GM12878 (cell line): ENCODE measurements at regions not wholly inside any gene's neighbourhood (a gene's known extent, or its start where the extent isn't known, plus 50 kb on each side); places are given as distances from the start of the nearest gene placed in this dataset.

Source experiments
- ATAC-seq: fragments of 200-7000 bp; cut with Tn5 transposase; 3 replicates; pipeline ENCODE4 v1.9.1; 2020; ENCODE audit warnings: mild to moderate bottlenecking, moderate library complexity
- BruUV-seq: library from RNA; stranded (reverse); fragments of 400-500 nt; replicated peaks from 2 replicates; lab custom pipeline; 2021; lab: Mats Ljungman, UMichigan
- CTCF ChIA-PET: fragments of 300-600 bp; sonication (Branson Sonifier 250); formaldehyde crosslinking; extraction: SDS; loops from one replicate; lab custom pipeline; 2021; ENCODE audit warnings: inconsistent platforms; lab: Yijun Ruan, JAX
- POLR2A ChIA-PET: fragments of 350-600 bp; formaldehyde crosslinking; extraction: SDS; loops from one replicate; lab custom pipeline; 2021; ENCODE audit warnings: inconsistent platforms; lab: Charles Lee
- RAD21 ChIA-PET: fragments of 300-600 bp; sonication (Branson Sonifier 250); formaldehyde crosslinking; loops from one replicate; lab custom pipeline; 2023; ENCODE audit warnings: antibody characterized with exemption; ENCODE audit not compliant: unreplicated experiment; lab: Charles Lee
- SMC1A ChIA-PET: fragments of 300-600 bp; sonication (Branson Sonifier 250); formaldehyde crosslinking; loops from one replicate; lab custom pipeline; 2023; ENCODE audit not compliant: unreplicated experiment, uncharacterized antibody; lab: Charles Lee
- DNase-seq: peaks from one replicate; pipeline ENCODE4 v3.0.0-alpha.2; 2011; ENCODE audit warnings: low read depth, low spot score
- FAIRE-seq: peaks from 3 replicates; lab custom pipeline; 2011; peaks lifted over from hg19 to GRCh38; lab: Jason Lieb, UNC
- H2AFZ ChIP-seq: 2 replicates; pipeline ENCODE4 v1.6.0; 2011; ENCODE audit warnings: low read depth, low read length, control low read depth; ENCODE audit not compliant: control insufficient read depth
- H3K27ac ChIP-seq: 2 replicates; pipeline ENCODE4 v1.5.1; 2011; ENCODE audit warnings: control low read depth; ENCODE audit not compliant: control insufficient read depth, insufficient read depth
- H3K27me3 ChIP-seq, 2 experiments: replicated peaks in 1 of 2; 2 replicates each; pipeline versions ENCODE4 v1.6.0 to v1.6.1; 2011; ENCODE audit warnings: low read length in 1 of 2; ENCODE audit not compliant: control insufficient read depth in 2 of 2, insufficient read depth in 2 of 2
- H3K36me3 ChIP-seq, 2 experiments: 2 replicates each; pipeline ENCODE4 v1.5.1; 2011; ENCODE audit warnings: low read length in 1 of 2; ENCODE audit not compliant: control insufficient read depth in 2 of 2, insufficient read depth in 2 of 2
- H3K4me1 ChIP-seq: 2 replicates; pipeline ENCODE4 v1.6.1; 2011; ENCODE audit warnings: mild to moderate bottlenecking, low read length, moderate library complexity, mixed read lengths; ENCODE audit not compliant: control insufficient read depth, insufficient read depth
- H3K4me2 ChIP-seq: 2 replicates; pipeline ENCODE4 v1.6.0; 2011; ENCODE audit warnings: control low read depth; ENCODE audit not compliant: control insufficient read depth, insufficient read depth
- H3K4me3 ChIP-seq: fragments of 200-600 bp; sonication (generic); 2 replicates; pipeline ENCODE4 v1.5.1; 2016
- H3K79me2 ChIP-seq: 2 replicates; pipeline ENCODE4 v1.6.0; 2011; ENCODE audit warnings: low read length; ENCODE audit not compliant: control insufficient read depth, insufficient read depth
- H3K9ac ChIP-seq: 2 replicates; pipeline ENCODE4 v1.8.0; 2011; ENCODE audit warnings: low read length, control low read depth, mixed read lengths; ENCODE audit not compliant: control insufficient read depth, insufficient read depth
- H3K9me3 ChIP-seq: replicated peaks from 3 replicates; pipeline ENCODE4 v1.5.1; 2011; ENCODE audit warnings: mild to moderate bottlenecking, low read length; ENCODE audit not compliant: control insufficient read depth, insufficient read depth
- H4K20me1 ChIP-seq: 2 replicates; pipeline ENCODE4 v1.6.0; 2011; ENCODE audit not compliant: control insufficient read depth, insufficient read depth
- BRCA1 ChIP-seq: IDR thresholded peaks from 2 replicates; pipeline ENCODE4 v1.6.1; 2011; ENCODE audit warnings: low read depth, low read length, improper control_type of control experiment
- E2F8 ChIP-seq: fragments of 450-650 bp; IDR thresholded peaks from 2 replicates; pipeline ENCODE4 v1.6.1; 2018; ENCODE audit warnings: mild to moderate bottlenecking, low read depth, moderate library complexity; ENCODE audit not compliant: partially characterized antibody
- ESRRA ChIP-seq: IDR thresholded peaks from 2 replicates; pipeline ENCODE4 v1.6.1; 2012; ENCODE audit warnings: mild to moderate bottlenecking, low read length, improper control_type of control experiment
- HCFC1 ChIP-seq: fragments of 150-350 bp; IDR thresholded peaks from 2 replicates; pipeline ENCODE4 v1.6.1; 2014; ENCODE audit warnings: low read length
- IRF5 ChIP-seq: fragments of 450-650 bp; IDR thresholded peaks from 2 replicates; pipeline ENCODE4 v1.6.1; 2017; ENCODE audit warnings: borderline replicate concordance
- NBN ChIP-seq: fragments of 450-650 bp; IDR thresholded peaks from 2 replicates; pipeline ENCODE4 v1.6.1; 2016
- PBX3 ChIP-seq: IDR thresholded peaks from 2 replicates; pipeline ENCODE4 v1.6.1; 2011; ENCODE audit warnings: mild to moderate bottlenecking, low read depth, low read length, moderate library complexity; ENCODE audit not compliant: insufficient replicate concordance
- POLR2A ChIP-seq: IDR thresholded peaks from 2 replicates; pipeline ENCODE4 v1.6.1; 2011; ENCODE audit warnings: low read depth, mild to moderate bottlenecking, low read length
- RCOR1 ChIP-seq: conservative IDR thresholded peaks from 2 replicates; pipeline ENCODE4 v1.6.1; 2012; ENCODE audit warnings: low read depth, low read length, improper control_type of control experiment
- SMAD1 ChIP-seq: fragments of 450-650 bp; IDR thresholded peaks from 2 replicates; pipeline ENCODE4 v1.6.1; 2018; ENCODE audit warnings: mild to moderate bottlenecking, low read depth; ENCODE audit not compliant: partially characterized antibody
- SMARCA5 ChIP-seq: fragments of 450-650 bp; IDR thresholded peaks from 2 replicates; pipeline ENCODE4 v1.6.1; 2017; ENCODE audit warnings: mild to moderate bottlenecking
- USF2 ChIP-seq: IDR thresholded peaks from 2 replicates; pipeline ENCODE4 v1.6.1; 2011; ENCODE audit warnings: low read depth, low read length, improper control_type of control experiment, borderline replicate concordance
- WGBS: methylation state at CpG from one replicate; pipeline ENCODE4 v1.1.6; 2016; ENCODE audit warnings: low lambda C conversion rate; ENCODE audit not compliant: insufficient replicate concordance, insufficient coverage; ENCODE audit errors: missing lambda C conversion rate; 5-methylcytosine and 5-hydroxymethylcytosine counted together
- in situ Hi-C: fragments of 300-500 bp; cut with MboI; formaldehyde crosslinking; loops from 9 replicates; pipeline ENCODE4 v1.14.3; 2018; ENCODE audit warnings: mixed read lengths
- intact Hi-C: fragments of 100-400 bp; cut with micrococcal nuclease; formaldehyde crosslinking; loops from one replicate; pipeline ENCODE4 v1.14.2; 2022; ENCODE audit not compliant: unreplicated experiment

GRCh38 chr10:79001082-79001885 lies 67.5 kb upstream of the ZMIZ1 start:
- no TSS peak for BruUV-seq
- no peaks in the 10 kb centered on the region; the same call in 1 of the 2 replicates for H4K20me1 ChIP-seq

More at GRCh38 chr10:79001082-79001885, 67.5 kb upstream of the ZMIZ1 start:
- Histone ChIP-seq H3K9ac (no peak overlapping the region), H3K27ac (no peak overlapping the region), H3K4me2 (no peak overlapping the region), H3K4me1 (no peaks in the 10 kb centered on the region; the same call in 1 of the 2 replicates), H3K9me3 (no peaks in the 10 kb centered on the region), H3K27me3 (peaks cover 1 to 4% of the 10 kb centered on the region in 2 experiments; a peak in 2 of 4 replicates), H2AFZ (no peak overlapping the region), H3K79me2 (no peaks in the 10 kb centered on the region), H3K36me3 (no peaks in the 10 kb centered on the region), H3K4me3 (no peak overlapping the region)
- 13% methylated on average over 10 of the region's 10 CpGs for WGBS
- in situ Hi-C loops = no loop called here
- SMC1A ChIA-PET = no interaction called here
- POLR2A ChIA-PET = no interaction called here
- DNase-seq (no peak), ATAC-seq (no peak), FAIRE-seq (no peak)
- no peak for TF ChIP-seq USF2
- no peak for TF ChIP-seq SMARCA5
- TF ChIP-seq NBN = no peak
- no peak for TF ChIP-seq RCOR1
- TF ChIP-seq IRF5 = no peak
- no peak for TF ChIP-seq ESRRA
- TF ChIP-seq E2F8 = no peak
- TF ChIP-seq PBX3 = no peak
- TF ChIP-seq SMAD1 = no peak
- TF ChIP-seq BRCA1 = no peak
- TF ChIP-seq POLR2A = no peak
- TF ChIP-seq HCFC1 = no peak
- intact Hi-C loops = no loop called here
- CTCF ChIA-PET = no interaction called here
- RAD21 ChIA-PET = no interaction called here
